Psoas muscle (tissue), 7 donors: ENCODE measurements at regions not wholly inside any gene's neighbourhood (a gene's known extent, or its start where the extent isn't known, plus 50 kb on each side); places are given as distances from the start of the nearest gene placed in this dataset.

Experiments
- ATAC-seq, 4 donors: fragments of 200-7000 bp; cut with Tn5 transposase; one replicate each; pipeline ENCODE4 v1.9.1; 2020; ENCODE audit warnings: moderate library complexity in 3 of 4, mild to moderate bottlenecking in 2 of 4
- DNase-seq, 2 donors: peaks; one replicate each; pipeline ENCODE4 v3.0.0-alpha.2; 2020
- H3K27ac ChIP-seq: fragments of 200-600 bp; one replicate; pipeline ENCODE4 v1.8.0; 2022
- H3K27me3 ChIP-seq, 3 donors: fragments of 200-600 bp in 1 of 3; one replicate each; pipeline versions ENCODE4 v1.6.1 to v1.8.0; 2013 to 2022; ENCODE audit warnings: low read length in 2 of 3, mild to moderate bottlenecking in 2 of 3, moderate library complexity in 1 of 3; ENCODE audit not compliant: insufficient read depth in 3 of 3
- H3K36me3 ChIP-seq, 2 donors: fragments of 200-600 bp in 1 of 2; one replicate each; pipeline versions ENCODE4 v1.6.1 to v1.8.0; 2013 to 2022; ENCODE audit warnings: low read depth in 1 of 2, mild to moderate bottlenecking in 1 of 2, moderate library complexity in 1 of 2; ENCODE audit not compliant: insufficient read depth in 1 of 2
- H3K4me1 ChIP-seq: fragments of 200-600 bp; one replicate; pipeline ENCODE4 v1.8.0; 2022
- H3K4me3 ChIP-seq: fragments of 200-600 bp; one replicate; pipeline ENCODE4 v1.8.0; 2022; ENCODE audit warnings: mild to moderate bottlenecking
- H3K9me3 ChIP-seq: fragments of 200-600 bp; one replicate; pipeline ENCODE4 v1.8.0; 2022
- CTCF ChIP-seq: fragments of 200-600 bp; IDR thresholded peaks from one replicate; pipeline ENCODE4 v1.8.0; 2022; ENCODE audit warnings: antibody characterized with exemption
- WGBS, 3 donors: extraction: QIAGEN DNeasy Blood & Tissue Kit; methylation state at CpG; one replicate each; pipeline versions ENCODE4 v1.1.6 to v1.1.7; 2013; 5-methylcytosine and 5-hydroxymethylcytosine counted together
- intact Hi-C, 2 donors: fragments of 100-400 bp; cut with DNase I; formaldehyde crosslinking; loops; one replicate each; pipeline versions ENCODE4 v1.11.0 to v1.14.2; 2022
- donor health status: healthy with polysubstance abuse.
- donor health status: DM: no; HTN: no; CAD: no; lungs with moderate emphysema.
- donor health status: Bipolar disorder and iron deficiency.
- donor health status: healthy.
- donor health status: DM: yes; HTN: yes; CAD: no.
- donor health status: DM: no; HTN: no; CAD: no.
- donor health status: DM: yes; HTN: yes; CAD: no.

DNA sequence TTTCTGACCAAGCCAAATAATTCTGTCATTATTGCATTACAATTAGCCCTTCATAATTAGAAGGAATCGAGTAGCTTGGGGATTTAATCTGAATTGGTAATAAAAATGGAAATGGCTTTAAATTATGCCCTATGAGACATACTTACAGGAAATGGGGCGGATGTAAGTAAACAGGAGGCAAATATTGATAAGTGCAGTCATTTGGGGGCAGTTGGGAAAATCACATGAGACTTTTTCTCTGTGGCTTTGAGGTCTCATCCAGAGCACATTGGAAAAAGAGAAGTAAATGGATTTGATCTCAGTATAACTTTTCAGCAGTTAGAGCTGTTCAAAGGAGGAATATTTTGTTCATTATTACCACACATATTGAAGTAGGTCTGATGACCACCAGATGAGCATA, 307.8 kb upstream of the POM121L12 start:
- no peaks in the 10 kb centered on the region for H3K9me3 ChIP-seq
- WGBS, 3 donors = 68 to 71% (median 69%) methylated on average over 2 of the region's 2 CpGs

GRCh38 chr7:52726986-52727385, 308.4 kb upstream of the POM121L12 start:
- Histone ChIP-seq H3K4me3 (no peak overlapping the region), H3K9me3 (no peaks in the 10 kb centered on the region), H3K27ac (no peak overlapping the region), H3K27me3 (no peaks in the 10 kb centered on the region), H3K36me3 (no peaks in the 10 kb centered on the region), H3K4me1 (no peaks in the 10 kb centered on the region)
- ATAC-seq (no peak), DNase-seq (no peak)
- WGBS, 3 donors = 41 to 60% (median 59%) methylated on average over 2 of the region's 2 CpGs
- intact Hi-C loops = no loop called here
- no peak for TF ChIP-seq CTCF

More for the DNA sequence above, 307.8 kb upstream of the POM121L12 start:
- Histone ChIP-seq H3K27me3 (no peaks in the 10 kb centered on the region), H3K27ac (no peak overlapping the region), H3K4me3 (no peak overlapping the region), H3K36me3 (no peaks in the 10 kb centered on the region), H3K4me1 (no peaks in the 10 kb centered on the region)
- TF ChIP-seq CTCF = no peak
- intact Hi-C loops = no loop called here
- no peak for DNase-seq
- no peak for ATAC-seq

DNA sequence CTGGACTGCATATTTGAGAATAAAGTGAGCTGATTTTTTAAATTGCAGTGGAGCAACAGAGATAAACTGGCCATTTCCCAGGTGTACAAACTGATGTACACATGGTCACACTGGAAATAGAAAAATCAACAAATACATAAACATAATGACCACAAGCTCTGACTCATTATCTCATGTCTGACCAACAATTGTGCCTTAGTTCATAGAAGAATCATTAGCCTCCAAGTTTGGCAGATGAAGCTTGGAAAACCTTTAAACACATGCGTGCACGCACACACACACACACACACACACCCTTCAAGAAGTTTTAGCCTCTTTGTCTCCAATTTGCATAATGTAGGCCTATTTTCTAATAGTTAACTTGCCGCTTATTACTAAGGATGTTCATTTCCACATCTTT, 308.9 kb upstream of the POM121L12 start:
- 74 to 87% (median 82%) methylated on average over 3 of the region's 3 CpGs for WGBS, 3 donors
- H3K36me3 ChIP-seq = no peaks in the 10 kb centered on the region
- H3K4me3 ChIP-seq = no peak overlapping the region
- DNase-seq = no peak
- no peaks in the 10 kb centered on the region for H3K9me3 ChIP-seq
- intact Hi-C loops = no loop called here
- TF ChIP-seq CTCF = no peak
- no peaks in the 10 kb centered on the region for H3K4me1 ChIP-seq
- ATAC-seq = no peak
- H3K27ac ChIP-seq = no peak overlapping the region
- no peaks in the 10 kb centered on the region for H3K27me3 ChIP-seq

- H3K27me3 ChIP-seq = no peaks in the 10 kb centered on the region
- no peaks in the 10 kb centered on the region for H3K9me3 ChIP-seq
- WGBS, 3 donors = 63 to 78% (median 71%) methylated on average over 5 of the region's 5 CpGs
- no peaks in the 10 kb centered on the region for H3K36me3 ChIP-seq
- no peak for DNase-seq
- TF ChIP-seq CTCF = no peak
- ATAC-seq = no peak
- no peak overlapping the region for H3K4me3 ChIP-seq
- H3K27ac ChIP-seq = no peak overlapping the region
- H3K4me1 ChIP-seq = no peaks in the 10 kb centered on the region
- intact Hi-C loops = no loop called here
Measured at GRCh38 chr7:52723606-52724005, 311.8 kb upstream of the POM121L12 start.

DNA sequence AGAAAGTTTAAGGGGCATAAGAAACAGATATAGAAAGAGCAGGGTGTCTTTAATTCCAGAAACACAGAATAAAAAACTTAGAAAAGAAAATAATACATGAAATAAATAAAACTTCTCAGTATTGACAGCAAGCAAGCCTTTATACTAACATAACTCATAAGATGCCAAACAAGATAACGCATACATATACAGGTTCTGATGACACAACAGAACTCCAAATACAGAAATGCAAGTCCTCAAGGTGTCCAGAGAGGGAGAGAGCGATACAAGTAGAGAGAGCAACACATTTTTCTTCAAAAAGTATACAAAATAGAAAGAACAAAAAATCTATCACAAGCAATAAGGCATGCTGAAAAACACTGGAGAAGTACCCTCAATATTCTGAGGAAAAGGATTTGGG, 314.6 kb upstream of the POM121L12 start:
- DNase-seq = no peak
- no peaks in the 10 kb centered on the region for H3K9me3 ChIP-seq
- 86 to 94% (median 90%) methylated on average over 2 of the region's 2 CpGs for WGBS, 3 donors
- H3K36me3 ChIP-seq = no peaks in the 10 kb centered on the region
- H3K4me3 ChIP-seq = no peak overlapping the region
- no peak for ATAC-seq
- no peaks in the 10 kb centered on the region for H3K27me3 ChIP-seq
- intact Hi-C loops = no loop called here
- H3K4me1 ChIP-seq = no peaks in the 10 kb centered on the region
- no peak overlapping the region for H3K27ac ChIP-seq
- TF ChIP-seq CTCF = no peak
